NOMO-1 (cell line): ENCODE measurements at regions not wholly inside any gene's neighbourhood (a gene's known extent, or its start where the extent isn't known, plus 50 kb on each side); places are given as distances from the start of the nearest gene placed in this dataset.

Experiments
- DNase-seq, 2 experiments: peaks; one replicate each; lab custom pipeline; 2025; ENCODE audit not compliant: unreplicated experiment in 2 of 2; lab: John Stamatoyannopoulos, UW

DNA sequence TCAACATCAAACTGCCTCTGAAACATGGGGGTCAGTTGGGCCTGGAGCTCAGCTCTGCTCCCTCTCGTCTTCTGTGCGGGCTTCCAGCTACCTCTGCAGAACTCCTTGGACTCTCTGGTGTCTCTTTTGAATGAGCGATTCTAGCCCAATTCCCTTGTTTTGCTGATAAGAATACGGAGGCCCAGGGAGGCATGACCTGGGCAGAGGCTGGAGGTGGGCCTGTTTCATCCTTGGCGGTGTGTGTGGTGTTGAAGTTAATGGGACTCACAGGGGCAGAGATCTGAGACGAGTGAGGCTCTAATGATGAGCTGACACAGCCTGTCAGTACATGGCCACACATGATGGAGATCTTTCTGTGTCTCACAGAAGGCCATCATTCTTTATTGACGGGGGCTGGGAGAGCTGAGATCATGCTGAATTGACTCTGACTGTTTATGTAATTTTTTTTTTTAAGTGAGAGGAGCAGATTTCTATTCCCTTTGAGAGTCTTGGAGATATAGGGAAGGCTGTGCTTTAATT lies 134.5 kb downstream of the URB2 start:
- DNase-seq, result no peak

- DNase-seq, result no peak
Observed at GRCh38 chr1:229762891-229763290, 136.8 kb downstream of the URB2 start.

DNA sequence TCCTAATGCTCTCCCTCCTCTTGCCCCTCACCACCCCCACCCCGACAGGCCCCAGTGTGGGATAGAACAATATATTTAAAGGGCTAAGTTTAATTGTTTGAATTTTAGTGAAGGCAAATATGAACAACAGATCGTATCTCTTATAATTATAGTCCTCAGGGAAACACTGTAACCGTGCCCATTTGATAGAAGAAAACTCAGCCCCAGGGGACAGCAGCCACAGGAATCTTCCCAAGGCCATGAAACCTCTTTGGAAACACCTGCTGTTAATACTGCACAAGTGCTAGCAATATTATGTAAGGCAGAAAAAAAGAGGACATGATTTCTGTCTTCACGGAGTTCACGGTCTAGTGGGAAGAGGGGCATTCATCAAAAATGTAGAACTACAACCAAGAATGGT lies 142.2 kb downstream of the URB2 start:
- no peak for DNase-seq

- no peak for DNase-seq
Observed at GRCh38 chr1:229769006-229769405, 143.0 kb downstream of the URB2 start.

- DNase-seq, result no peak
Observed at GRCh38 chr1:229769809-229770208, 143.8 kb downstream of the URB2 start.

GRCh38 chr1:229778794-229779193 lies 152.7 kb downstream of the URB2 start:
- no peak for DNase-seq

- no peak for DNase-seq
Observed at GRCh38 chr1:229781453-229781852, 155.4 kb downstream of the URB2 start.

- no peak for DNase-seq
Observed at GRCh38 chr1:229782469-229782868, 156.4 kb downstream of the URB2 start.

GRCh38 chr1:229784834-229785233 lies 158.8 kb downstream of the URB2 start:
- no peak for DNase-seq

GRCh38 chr1:229786974-229787610 lies 161.0 kb downstream of the URB2 start:
- no peak for DNase-seq

DNA sequence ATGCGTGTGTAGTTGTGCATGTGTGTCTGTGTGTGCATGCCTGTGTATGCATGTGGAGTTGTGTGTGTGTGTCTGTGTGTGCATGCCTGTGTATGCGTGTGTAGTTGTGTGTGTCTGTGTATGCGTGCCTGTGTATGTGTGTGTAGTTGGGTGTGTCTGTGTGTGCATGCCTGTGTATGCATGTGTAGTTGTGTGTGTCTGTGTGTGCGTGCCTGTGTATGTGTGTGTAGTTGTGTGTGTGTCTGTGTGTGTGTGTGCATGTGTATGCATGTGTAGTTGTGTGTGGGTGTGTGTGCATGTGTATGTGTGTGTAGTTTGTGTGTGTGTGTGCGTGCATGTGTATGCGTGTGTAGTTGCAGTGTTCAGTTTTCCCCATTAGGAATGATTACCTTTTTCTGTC lies 162.0 kb downstream of the URB2 start:
- no peak for DNase-seq

DNA sequence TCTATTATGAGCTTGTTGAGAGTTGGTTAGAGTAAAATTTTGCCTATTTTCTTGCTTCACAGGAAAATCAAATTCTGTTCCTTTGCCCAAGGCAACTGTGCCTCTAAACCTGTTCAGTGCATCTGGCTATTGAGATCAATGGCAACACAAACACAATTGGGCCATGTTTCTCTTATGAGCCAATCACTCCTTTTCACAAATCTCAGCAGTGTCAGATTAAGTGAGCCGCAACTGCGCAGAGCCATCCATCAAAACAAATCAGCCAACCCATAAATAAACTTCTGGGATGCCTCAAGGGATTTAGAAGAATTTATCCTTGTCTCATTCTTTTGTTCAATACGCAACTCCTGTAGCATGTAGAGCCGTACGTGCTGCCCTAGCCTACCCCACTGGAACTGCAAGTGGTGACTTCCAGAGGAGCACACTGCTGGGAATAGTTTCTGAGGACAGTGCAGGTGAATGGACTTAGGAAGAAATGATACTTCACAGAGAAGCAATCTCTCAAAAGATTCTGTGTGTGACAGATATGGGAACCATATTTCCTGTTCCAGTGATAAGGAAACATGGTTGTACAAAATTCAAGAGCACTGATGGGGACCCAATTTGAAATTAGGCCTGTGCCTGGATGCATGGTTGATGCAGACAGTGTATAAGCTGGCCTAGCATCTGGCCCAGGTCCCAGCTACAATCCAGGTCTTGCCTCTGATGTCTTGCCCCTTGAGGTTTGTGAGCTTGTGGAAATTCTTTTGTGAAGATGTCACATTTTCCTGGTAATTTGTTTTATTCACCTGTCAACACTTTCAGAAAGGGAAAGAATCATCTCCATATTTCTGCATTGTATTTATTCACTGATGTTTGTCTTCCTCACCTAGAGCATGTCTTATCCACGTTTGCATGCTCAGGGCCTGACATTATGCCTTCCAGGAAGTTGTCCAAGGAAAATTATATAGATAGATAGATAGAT lies 166.2 kb downstream of the URB2 start:
- DNase-seq, result no peak

GRCh38 chr1:229793488-229793887 lies 167.4 kb downstream of the URB2 start:
- DNase-seq, result no peak

GRCh38 chr1:229798558-229798957 lies 172.5 kb downstream of the URB2 start:
- no peak for DNase-seq

GRCh38 chr1:229803626-229804217 lies 177.7 kb downstream of the URB2 start:
- no peak for DNase-seq

DNA sequence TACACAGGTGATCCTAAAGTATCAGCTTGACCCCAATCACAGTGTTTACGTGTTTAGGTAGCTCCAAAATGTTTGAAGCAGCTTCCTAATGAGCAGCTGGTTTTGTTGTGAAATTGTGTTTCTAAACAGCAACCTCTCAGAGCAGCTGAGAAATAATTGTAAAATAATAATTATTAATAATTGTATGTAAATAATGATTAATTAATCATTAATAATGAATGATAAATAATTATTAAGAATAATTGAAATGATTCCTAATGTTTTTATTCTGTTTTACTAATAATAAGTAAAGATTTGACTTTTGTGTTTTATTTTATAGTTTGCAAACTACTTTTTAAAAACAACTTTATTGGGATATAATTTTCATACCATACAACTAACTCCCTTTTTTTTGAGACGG lies 182.2 kb downstream of the URB2 start:
- DNase-seq, result no peak

DNA sequence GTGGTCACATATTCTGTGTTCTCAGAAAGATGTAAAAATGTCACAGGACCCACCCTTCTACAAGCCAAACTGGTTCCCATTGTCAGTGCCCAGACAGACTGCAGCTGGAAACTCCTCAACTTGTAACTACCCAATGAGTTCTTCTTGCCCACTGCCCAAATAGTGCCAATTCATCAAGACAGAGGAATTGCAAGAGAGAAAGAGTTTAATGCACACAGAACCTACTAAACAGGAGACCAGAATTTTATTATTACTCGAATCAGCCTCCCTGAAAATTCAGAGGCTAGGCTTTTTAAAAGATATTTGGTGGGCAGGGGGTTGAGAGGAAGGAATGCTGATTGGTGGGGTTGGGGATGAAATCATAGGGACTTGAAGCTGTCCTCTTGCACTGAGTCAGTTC lies 184.1 kb downstream of the URB2 start:
- no peak for DNase-seq

- no peak for DNase-seq
Observed at GRCh38 chr1:229810961-229811360, 184.9 kb downstream of the URB2 start.

DNA sequence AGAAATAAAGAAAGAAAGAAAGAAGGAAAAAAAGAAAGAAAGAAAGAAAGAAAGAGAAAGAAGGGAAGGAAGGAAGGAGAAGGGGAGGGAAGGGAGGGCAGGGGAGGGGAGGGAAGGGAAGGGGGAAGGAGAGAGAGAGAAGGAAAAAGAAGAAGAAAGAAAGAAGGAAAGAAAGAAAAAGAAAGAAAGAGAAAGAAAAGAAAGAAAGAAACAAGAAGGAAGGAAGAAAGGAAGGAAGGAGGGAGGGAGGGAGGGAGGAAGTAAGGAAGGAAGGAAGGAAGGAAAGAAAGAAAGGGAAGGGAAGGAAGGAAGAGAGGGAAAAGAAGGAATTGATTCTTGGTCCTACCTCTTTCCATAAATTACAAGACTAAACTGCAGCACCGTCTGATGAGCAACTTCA lies 186.1 kb downstream of the URB2 start:
- no peak for DNase-seq

DNA sequence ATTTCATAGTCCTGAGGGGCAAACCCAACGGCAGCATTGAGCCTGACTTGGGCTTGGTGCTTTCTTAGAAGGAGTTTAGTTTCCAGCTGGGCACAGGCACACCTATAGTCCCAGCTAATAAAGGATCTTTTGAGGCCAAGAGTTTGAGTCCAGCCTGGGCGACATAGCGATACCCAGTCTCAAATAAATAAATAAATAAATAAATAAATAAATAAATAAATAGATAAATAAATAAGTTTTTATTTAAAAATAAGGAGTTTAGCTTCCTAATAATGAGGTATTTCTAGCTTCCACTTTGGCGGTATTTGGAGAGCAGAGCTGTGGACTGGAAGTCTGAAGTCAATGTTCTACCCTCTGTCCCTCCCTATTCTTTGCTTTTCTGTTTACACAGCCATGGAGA lies 186.6 kb downstream of the URB2 start:
- DNase-seq, result no peak

DNA sequence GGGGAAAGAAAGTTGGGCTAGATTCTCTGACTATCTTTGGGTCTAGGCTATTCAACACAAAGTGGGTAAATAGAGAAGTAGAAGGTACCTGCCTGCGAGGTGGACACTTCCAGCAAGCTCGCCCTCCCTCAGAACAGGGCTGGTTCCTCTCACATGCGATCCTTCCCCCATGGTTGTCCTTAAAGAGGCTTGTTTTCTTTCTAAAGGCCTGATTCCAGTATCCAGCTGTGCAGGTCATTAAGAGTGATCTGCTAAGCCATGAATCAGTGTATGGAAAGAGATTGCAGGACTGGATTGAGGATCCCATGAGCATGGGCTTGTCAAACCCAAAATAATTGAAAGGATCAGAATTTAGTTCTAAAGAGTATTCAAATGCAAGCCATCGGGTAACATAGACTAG lies 189.0 kb downstream of the URB2 start:
- DNase-seq, result no peak

GRCh38 chr1:229815961-229816360 lies 189.9 kb downstream of the URB2 start:
- no peak for DNase-seq
